ENCODE measurements at regions not wholly inside any gene's neighbourhood (a gene's known extent, or its start where the extent isn't known, plus 50 kb on each side); places are given as distances from the start of the nearest gene placed in this dataset.
A peak's percentile ranks its signal among the peaks of the same experiment; 100 is the strongest.
"Not testable (repeated sequence)": the region's sequence is repeated elsewhere in the genome, so short reads cannot be mapped to it uniquely, and the experiment has no call there.

DNA sequence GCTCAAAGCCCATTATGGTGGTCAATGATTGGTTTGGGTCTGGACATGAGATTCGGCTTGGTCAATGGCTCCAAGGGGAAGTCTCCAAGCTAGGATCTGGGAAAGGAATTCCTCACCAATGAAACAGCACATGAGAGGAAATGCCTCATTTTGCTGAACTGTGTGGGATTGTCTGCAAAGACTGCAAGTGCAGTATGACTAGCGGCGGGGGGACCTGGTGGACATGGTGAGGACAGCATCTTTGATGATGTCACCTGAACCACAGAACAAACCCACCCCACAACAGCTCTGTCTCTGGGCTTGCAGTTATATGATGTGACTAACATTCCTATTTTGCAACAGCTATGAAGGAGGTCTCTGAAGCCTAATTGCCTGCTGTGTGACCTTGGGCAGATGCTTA is 50.6 kb upstream of the NKD1 start:
- Mint-ChIP-seq H3K4me3 (no peak overlapping the region), H3K27ac (no peak overlapping the region), H3K9me3 (peaks cover 0 to 7% of the 10 kb centered on the region in 2 donors), H3K4me1 (no peaks in the 10 kb centered on the region), H3K27me3 (no peaks in the 10 kb centered on the region)
- ATAC-seq (no peak), DNase-seq (no peak)

- Mint-ChIP-seq H3K4me3 (no peak overlapping the region), H3K4me1 (no peaks in the 10 kb centered on the region), H3K27ac (no peak overlapping the region), H3K9me3 (peaks cover 0 to 7% of the 10 kb centered on the region in 2 donors), H3K27me3 (no peaks in the 10 kb centered on the region)
- ATAC-seq (no peak), DNase-seq (no peak)
These were observed 51.2 kb upstream of the NKD1 start for GRCh38 chr16:50496990-50497389.

DNA sequence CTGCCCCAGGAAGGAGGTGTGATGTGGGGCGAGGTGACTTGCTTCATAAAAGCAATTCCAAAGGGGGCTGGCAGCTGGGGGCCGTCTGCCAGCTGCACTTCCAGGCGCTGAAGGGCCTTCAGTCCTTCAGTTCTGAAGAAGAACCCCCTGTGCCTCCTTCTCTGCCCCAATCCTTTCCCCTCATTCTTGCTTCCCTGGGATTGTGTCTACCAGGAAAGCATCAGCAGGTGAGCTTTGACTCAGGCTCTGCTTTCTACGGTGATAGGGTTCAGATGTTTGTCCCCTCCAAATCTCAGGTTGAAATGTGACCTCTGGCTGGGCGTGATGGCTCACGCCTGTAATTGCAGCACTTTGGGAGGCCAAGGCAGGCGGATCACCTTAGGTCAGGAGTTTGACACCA is 52.5 kb upstream of the NKD1 start:
- H3K27me3 Mint-ChIP-seq, result no peaks in the 10 kb centered on the region
- ATAC-seq, result no peak
- H3K4me1 Mint-ChIP-seq, result no peaks in the 10 kb centered on the region
- no peak overlapping the region for H3K27ac Mint-ChIP-seq
- no peak overlapping the region for H3K4me3 Mint-ChIP-seq
- no peak for DNase-seq
- H3K9me3 Mint-ChIP-seq, result peaks cover 0 to 7% of the 10 kb centered on the region in 2 donors

DNA sequence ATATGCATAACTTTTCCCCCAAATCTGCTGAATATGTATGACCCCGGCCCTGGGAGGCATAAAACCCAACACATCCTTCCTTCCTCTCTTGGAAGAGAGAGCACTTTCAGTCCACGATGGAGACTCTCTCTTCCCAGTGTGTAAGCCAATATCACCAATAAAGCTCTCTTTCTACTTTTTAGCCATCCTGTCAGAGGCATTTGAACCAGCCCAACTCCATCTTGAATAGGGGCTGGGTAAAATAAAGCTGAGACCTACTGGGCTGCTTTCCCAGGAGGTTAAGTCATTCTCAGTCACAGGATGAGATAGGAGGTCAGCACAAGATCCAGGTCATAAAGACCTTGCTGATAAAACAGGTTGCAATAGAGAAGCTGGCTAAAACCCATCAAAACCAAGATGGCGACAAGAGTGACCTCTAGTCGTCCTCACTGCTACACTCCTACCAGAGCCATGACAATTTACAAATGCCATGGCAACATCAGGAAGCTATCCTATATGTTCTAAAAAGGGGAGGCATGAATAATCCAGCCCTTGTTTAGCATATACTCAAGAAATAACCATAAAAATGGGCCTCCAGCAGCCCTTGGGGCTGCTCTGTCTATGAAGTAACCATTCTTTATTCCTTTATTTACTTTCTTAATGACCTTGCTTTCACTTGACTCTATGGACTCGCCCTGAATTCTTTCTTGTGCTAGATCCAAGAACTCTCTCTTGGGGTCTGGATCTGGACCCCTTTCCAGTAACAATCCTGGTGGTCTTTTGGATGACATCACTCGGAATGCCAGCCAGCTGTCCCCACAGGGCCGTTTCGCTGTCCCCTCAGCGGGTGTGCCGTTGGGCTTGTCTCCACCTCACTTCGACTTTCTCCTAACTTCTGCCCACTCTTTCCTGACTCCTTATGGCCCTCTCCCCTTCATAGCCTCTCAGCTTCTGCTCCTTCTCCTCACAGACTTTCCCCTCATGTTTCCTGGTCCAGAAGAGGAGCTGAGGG is 53.4 kb upstream of the NKD1 start:
- ATAC-seq (no peak), DNase-seq (no peak)
- Mint-ChIP-seq H3K27me3 (no peaks in the 10 kb centered on the region), H3K27ac (no peak overlapping the region), H3K4me3 (no peak overlapping the region), H3K4me1 (no peaks in the 10 kb centered on the region), H3K9me3 (peaks cover 0 to 7% of the 10 kb centered on the region in 2 donors)

GRCh38 chr16:50491516-50491915 is 56.7 kb upstream of the NKD1 start:
- Mint-ChIP-seq H3K4me3 (no peak overlapping the region), H3K9me3 (peaks cover 0 to 7% of the 10 kb centered on the region in 2 donors), H3K27ac (no peak overlapping the region), H3K4me1 (no peaks in the 10 kb centered on the region), H3K27me3 (peaks cover 19% of the 10 kb centered on the region)
- ATAC-seq (no peak), DNase-seq (no peak)

DNA sequence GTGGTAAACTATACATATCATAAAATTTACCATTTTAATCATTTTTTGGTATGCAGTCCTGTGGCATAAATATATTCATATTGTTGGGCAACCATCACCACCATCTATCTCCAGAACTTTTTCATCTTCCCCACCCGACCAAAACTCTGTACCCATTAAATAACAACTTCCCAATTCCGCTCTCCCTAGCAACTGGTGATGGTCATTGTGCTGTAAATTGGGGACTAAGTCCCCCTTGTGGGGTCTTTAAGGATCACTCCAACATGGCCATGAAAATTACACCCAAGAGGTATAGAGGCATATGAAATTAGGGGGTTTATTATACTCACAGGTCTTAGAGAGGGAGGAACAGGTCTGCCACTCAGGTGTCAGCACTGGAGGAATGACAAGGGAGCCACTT is 57.4 kb upstream of the NKD1 start:
- H3K9me3 Mint-ChIP-seq, result peaks cover 0 to 14% of the 10 kb centered on the region in 2 donors
- H3K4me3 Mint-ChIP-seq, result no peak overlapping the region
- H3K27ac Mint-ChIP-seq, result no peak overlapping the region
- DNase-seq (no peak), ATAC-seq (no peak)
- H3K4me1 Mint-ChIP-seq, result no peaks in the 10 kb centered on the region
- peaks cover 26% of the 10 kb centered on the region for H3K27me3 Mint-ChIP-seq

DNA sequence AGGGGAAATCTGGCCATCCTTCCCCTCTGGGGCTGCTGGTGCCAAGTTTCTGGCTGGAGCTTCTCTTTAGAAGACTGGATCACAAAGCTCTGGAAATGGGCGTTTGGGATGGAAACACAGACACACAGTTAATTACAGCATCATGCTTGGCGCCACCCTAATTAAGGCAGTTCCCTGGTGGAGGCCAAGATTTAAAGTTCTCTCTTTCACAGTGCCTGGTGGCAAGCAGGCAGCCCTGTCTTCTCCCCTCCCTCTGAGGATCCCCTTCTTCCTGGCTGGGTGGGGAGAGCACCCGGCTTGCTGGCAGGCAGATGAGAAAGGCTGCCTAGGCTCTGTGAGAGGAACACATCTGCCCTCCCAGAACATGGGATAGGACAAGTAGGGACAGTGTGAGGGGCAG is 59.0 kb upstream of the NKD1 start:
- ATAC-seq, result no peak
- no peak for DNase-seq
- H3K27ac Mint-ChIP-seq, result peak overlapping the region in 1 of 2 donors; percentile 12
- peaks cover 27% of the 10 kb centered on the region for H3K27me3 Mint-ChIP-seq
- H3K4me3 Mint-ChIP-seq, result no peak overlapping the region
- H3K9me3 Mint-ChIP-seq, result peaks cover 5 to 19% of the 10 kb centered on the region in 2 donors
- H3K4me1 Mint-ChIP-seq, result no peaks in the 10 kb centered on the region

DNA sequence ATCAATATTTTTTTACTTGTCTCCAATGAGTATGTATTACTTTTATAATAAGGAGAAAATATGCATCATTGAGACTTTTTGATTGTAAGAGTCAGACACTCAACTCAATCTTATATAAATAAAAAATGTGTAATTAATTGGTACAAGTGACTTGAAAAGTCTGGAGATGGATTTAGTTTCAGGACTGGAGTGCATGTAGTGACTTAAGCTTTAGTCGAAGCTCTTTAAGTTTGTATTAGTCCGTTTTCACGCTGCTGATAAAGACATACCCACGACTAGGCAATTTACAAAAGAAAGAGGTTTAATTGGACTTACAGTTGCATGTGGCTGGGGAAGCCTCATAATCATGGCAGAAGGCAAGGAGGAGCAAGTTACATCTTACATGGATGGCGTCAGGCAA is 60.7 kb upstream of the NKD1 start:
- peaks cover 27% of the 10 kb centered on the region for H3K27me3 Mint-ChIP-seq
- H3K4me1 Mint-ChIP-seq, result no peaks in the 10 kb centered on the region
- H3K9me3 Mint-ChIP-seq, result peaks cover 5 to 24% of the 10 kb centered on the region in 2 donors
- no peak overlapping the region for H3K27ac Mint-ChIP-seq
- no peak for DNase-seq
- H3K4me3 Mint-ChIP-seq, result no peak overlapping the region
- no peak for ATAC-seq

DNA sequence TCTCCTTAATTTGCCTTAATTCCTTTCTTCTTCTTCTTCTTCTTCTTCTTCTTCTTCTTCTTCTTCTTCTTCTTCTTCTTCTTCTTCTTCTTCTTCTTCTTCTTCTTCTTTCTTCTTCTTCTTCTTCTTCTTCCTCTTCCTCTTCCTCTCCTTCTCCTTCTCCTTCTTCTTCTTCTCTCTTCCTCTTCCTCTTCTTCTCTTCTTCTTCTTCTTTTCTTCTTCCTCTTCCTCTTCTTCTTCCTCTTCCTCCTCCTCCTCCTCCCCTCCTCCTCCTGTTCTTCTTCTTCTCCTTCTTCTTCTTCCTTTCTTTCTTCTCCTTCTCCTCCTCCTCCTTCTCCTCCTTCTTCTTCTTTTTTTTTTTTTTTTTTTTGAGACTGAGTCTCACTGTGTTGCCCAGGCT is 62.0 kb upstream of the NKD1 start:
- ATAC-seq, H3K4me3 Mint-ChIP-seq, DNase-seq, H3K4me1 Mint-ChIP-seq: not testable (repeated sequence)
- H3K27ac Mint-ChIP-seq, result peak overlapping the region in 1 of 2 donors; percentile 35
- peaks cover 5 to 24% of the 10 kb centered on the region in 2 donors for H3K9me3 Mint-ChIP-seq
- peaks cover 27% of the 10 kb centered on the region for H3K27me3 Mint-ChIP-seq

- Mint-ChIP-seq H3K27ac (no peak overlapping the region), H3K9me3 (peaks cover 5 to 24% of the 10 kb centered on the region in 2 donors), H3K4me3 (no peak overlapping the region), H3K4me1 (no peaks in the 10 kb centered on the region), H3K27me3 (peaks cover 27% of the 10 kb centered on the region)
- ATAC-seq, result no peak
- DNase-seq, result no peak
These were observed 63.0 kb upstream of the NKD1 start for GRCh38 chr16:50485232-50485631.

DNA sequence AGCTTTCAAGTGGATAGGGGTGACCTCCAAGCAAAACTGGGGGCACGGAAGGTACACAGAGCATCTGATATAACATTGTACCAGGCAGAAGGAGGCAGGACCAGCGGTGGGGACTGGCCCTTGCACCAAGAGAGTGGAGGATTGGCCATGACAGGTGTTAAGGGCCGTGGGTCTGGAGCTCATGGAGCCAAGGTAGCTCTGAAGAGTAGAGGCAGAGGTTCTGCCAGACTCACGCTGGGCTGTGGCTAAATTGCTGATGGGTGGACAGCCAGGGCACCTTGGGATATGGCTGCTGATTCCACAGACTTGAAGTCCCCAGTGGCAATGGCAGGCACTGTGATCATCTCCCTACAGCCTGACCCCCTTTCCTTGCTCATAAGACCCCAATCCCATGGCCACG is 65.9 kb upstream of the NKD1 start:
- H3K9me3 Mint-ChIP-seq, result peaks cover 5 to 24% of the 10 kb centered on the region in 2 donors
- DNase-seq (no peak), ATAC-seq (no peak)
- peaks cover 21% of the 10 kb centered on the region for H3K27me3 Mint-ChIP-seq
- H3K27ac Mint-ChIP-seq, result no peak overlapping the region
- H3K4me1 Mint-ChIP-seq, result peaks cover 5% of the 10 kb centered on the region
- H3K4me3 Mint-ChIP-seq, result no peak overlapping the region

- ATAC-seq, result no peak
- peaks cover 7% of the 10 kb centered on the region for H3K27me3 Mint-ChIP-seq
- H3K27ac Mint-ChIP-seq, result no peak overlapping the region
- peaks cover 2 to 15% of the 10 kb centered on the region in 2 donors for H3K9me3 Mint-ChIP-seq
- no peak overlapping the region for H3K4me3 Mint-ChIP-seq
- no peak for DNase-seq
- H3K4me1 Mint-ChIP-seq, result peaks cover 5% of the 10 kb centered on the region
These were observed 68.0 kb upstream of the NKD1 start for GRCh38 chr16:50480206-50480605.

- Mint-ChIP-seq H3K9me3 (peaks cover 0 to 11% of the 10 kb centered on the region in 2 donors), H3K4me3 (no peak overlapping the region), H3K27ac (no peak overlapping the region), H3K27me3 (peaks cover 7% of the 10 kb centered on the region), H3K4me1 (peaks cover 8% of the 10 kb centered on the region)
- DNase-seq, result no peak
- ATAC-seq, result no peak
These were observed 68.4 kb upstream of the NKD1 start for GRCh38 chr16:50479771-50480170.

DNA sequence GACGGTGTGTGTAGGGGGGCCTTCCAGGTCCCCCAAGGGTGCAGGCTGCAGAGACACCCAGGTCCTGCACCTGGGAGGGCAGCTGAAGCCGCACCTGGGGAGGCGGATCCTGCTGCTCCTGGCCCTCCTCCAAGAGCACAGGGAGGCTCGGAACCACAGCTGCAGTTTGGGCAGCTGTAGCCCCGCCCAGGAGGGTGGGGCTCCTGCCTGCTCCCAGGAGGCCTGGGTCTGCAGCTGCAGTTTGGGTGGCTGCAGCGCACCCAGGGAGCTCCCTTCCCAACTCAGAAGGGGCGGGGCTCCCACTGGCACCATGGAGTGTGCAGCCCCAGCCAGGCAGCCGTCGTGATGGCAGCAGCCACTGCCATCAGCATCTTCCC is 69.4 kb upstream of the NKD1 start:
- Mint-ChIP-seq H3K27ac (peak overlapping the region in 1 of 2 donors; percentile 92), H3K27me3 (peaks cover 7% of the 10 kb centered on the region), H3K4me3 (no peak overlapping the region), H3K9me3 (peaks cover 0 to under 1% of the 10 kb centered on the region in 2 donors), H3K4me1 (peaks cover 18% of the 10 kb centered on the region)
- ATAC-seq (no peak), DNase-seq (no peak)

DNA sequence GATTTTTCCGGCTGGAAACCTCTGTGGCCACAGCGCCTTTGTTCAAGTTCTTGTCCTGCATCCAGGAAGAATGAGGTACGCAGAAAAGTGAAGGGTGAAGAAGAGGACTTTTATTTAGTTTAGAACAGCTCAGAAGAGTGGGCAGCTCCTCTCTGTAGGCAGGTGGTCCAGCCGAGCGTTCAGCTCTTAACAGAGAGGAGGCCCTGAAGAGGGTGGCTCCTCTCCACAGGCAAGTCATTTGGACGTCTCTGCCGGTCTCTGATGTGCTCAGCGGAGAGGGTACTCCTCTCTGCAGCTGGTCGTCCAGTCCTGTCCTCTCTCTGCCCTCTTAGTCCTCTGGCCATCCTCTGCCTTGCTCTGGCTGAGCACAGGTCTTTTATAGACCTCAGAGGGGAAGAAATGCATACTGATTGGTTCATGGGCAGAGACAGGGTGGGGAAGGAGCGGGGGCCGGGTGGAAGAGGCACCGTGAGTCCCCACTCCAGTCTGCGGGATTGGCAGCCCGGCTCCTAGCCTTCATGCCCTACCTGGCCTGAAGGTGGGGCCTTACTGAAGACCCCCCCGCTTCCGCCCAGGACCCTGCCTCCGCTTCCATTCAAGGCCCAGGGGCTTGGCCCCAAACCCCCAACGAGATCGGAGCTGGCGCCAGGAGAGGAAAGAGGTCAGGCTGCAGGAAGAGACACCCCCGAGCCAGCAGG is 70.0 kb upstream of the NKD1 start:
- Mint-ChIP-seq H3K27me3 (peaks cover 7% of the 10 kb centered on the region), H3K27ac (peak overlapping the region in 1 of 2 donors; percentile 92), H3K9me3 (no peaks in the 10 kb centered on the region), H3K4me1 (peaks cover 24% of the 10 kb centered on the region), H3K4me3 (no peak overlapping the region)
- DNase-seq, result no peak
- no peak for ATAC-seq
